ENCODE measurements at regions not wholly inside any gene's neighbourhood (a gene's known extent, or its start where the extent isn't known, plus 50 kb on each side); places are given as distances from the start of the nearest gene placed in this dataset.

DNA sequence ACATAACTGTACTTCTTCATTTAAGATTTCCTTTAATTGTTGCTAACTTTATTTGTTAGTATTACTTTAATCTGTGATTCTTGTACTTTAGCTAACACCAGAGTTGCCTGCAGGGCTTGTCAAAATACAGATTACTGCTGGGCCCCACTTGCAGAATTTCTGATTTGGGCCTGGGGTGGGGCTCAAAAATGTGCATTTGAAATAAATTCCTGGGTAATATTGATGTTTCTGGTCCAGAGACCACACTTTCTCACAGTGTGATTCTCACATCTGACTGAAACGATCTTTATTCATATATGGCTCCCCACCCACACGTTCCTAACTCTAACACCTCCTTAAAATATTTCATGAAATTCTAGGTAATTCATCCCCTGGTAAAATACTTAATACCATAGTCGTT, 452.6 kb upstream of the ACVR2A start:
- Mint-ChIP-seq H3K27me3 (peaks cover 17% of the 10 kb centered on the region), H3K4me1 (no peaks in the 10 kb centered on the region)

DNA sequence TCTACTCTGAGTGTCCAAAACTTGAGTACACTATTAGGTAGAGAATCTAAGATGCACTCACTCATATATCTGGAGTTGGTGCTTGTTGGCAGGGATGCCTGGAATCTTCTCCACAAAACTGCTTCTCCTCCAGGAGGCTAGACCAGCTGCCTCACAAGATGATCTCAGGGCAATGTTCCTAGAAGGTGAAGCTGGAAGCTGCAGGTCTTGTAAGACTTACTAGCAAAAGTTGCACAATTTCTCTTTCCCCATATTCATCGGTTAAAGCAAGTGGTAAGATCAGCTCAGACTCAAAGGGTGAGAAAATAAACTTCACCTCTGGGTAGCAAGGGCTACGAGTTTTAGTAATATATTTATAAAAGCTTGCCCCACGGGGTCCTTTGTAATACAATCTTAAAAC, 454.4 kb upstream of the ACVR2A start:
- H3K27ac Mint-ChIP-seq, result no peak overlapping the region
- H3K36me3 Mint-ChIP-seq, result no peaks in the 10 kb centered on the region
- H3K27me3 Mint-ChIP-seq, result peaks cover 21% of the 10 kb centered on the region
- no peak overlapping the region for H3K4me3 Mint-ChIP-seq
- H3K9me3 Mint-ChIP-seq, result no peaks in the 10 kb centered on the region
- ATAC-seq (ENCODE audit: low read depth) (no peak), DNase-seq (no peak)
- no peaks in the 10 kb centered on the region for H3K4me1 Mint-ChIP-seq
- POLR2A ChIA-PET, result no interaction called here

More for the DNA sequence above, 452.6 kb upstream of the ACVR2A start:
- Mint-ChIP-seq H3K9me3 (peaks cover 2% of the 10 kb centered on the region), H3K27ac (no peak overlapping the region), H3K36me3 (no peaks in the 10 kb centered on the region), H3K4me3 (no peak overlapping the region)
- DNase-seq, result no peak
- POLR2A ChIA-PET, result no interaction called here
- no peak for ATAC-seq (ENCODE audit: low read depth)

DNA sequence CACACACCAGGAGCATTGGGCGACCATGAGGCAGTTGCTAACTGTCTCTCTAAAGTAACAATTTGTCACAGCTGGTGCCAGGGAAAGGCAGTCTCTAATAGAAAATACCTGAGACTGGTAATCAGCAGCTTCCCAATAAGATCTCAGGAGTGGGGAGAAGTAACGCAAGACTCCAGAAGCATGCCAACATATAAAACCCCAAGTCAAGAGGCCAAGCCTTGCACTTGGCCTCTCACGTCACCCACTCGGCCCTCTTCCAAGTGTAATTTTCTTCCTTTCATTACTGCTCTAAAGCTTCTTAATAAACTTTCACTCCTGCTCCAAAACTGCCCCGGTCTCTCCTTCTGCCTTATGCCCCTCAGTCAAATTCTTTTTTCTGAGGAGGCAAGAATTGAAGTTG, 455.6 kb upstream of the ACVR2A start:
- Mint-ChIP-seq H3K27ac (no peak overlapping the region), H3K36me3 (no peaks in the 10 kb centered on the region), H3K4me1 (no peaks in the 10 kb centered on the region), H3K9me3 (no peaks in the 10 kb centered on the region), H3K27me3 (peaks cover 21% of the 10 kb centered on the region), H3K4me3 (no peak overlapping the region)
- ATAC-seq (ENCODE audit: low read depth) (no peak), DNase-seq (no peak)
- POLR2A ChIA-PET, result no interaction called here

DNA sequence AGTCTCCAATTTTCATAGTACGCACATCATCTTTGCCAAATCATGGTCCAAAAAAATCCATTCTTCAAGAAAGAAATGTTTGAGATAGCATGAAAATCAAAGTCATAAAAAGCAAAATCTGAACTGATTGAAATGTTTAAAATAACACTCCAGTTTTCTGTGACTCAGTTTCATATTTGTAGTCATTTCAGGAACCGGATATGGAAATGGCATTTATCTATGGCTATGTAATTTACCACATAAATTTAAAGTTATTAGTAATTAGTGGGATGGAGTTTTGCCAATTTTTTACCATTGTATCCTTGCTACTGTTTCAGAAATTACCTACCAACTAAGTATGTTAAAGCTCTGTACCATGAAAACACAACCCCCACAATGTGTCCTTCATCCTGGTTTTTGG, 456.6 kb upstream of the ACVR2A start:
- Mint-ChIP-seq H3K27ac (no peak overlapping the region), H3K4me3 (no peak overlapping the region), H3K9me3 (no peaks in the 10 kb centered on the region), H3K27me3 (peaks cover 21% of the 10 kb centered on the region), H3K36me3 (no peaks in the 10 kb centered on the region), H3K4me1 (no peaks in the 10 kb centered on the region)
- DNase-seq, result no peak
- POLR2A ChIA-PET, result no interaction called here
- no peak for ATAC-seq (ENCODE audit: low read depth)

DNA sequence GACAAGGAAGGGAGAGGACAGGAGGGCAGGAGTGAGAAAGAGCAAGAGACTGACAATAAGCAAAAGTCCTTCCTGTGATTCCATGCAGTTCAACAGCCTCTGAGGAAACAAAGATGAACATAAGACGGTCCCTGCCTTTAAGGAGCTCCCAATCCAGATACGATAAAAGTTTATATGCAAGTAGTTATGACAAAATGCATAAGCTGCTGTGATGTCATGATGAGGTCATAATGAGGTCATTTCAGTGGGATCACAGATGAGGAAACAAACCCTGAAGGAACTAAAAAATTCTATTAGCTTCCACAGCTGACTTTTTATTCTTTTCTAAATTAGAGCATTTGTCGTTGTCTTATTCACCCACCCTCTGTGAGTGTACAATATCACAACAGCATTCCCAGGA, 458.5 kb upstream of the ACVR2A start:
- Mint-ChIP-seq H3K4me3 (no peak overlapping the region), H3K27me3 (peaks cover 21% of the 10 kb centered on the region), H3K27ac (no peak overlapping the region), H3K36me3 (no peaks in the 10 kb centered on the region), H3K4me1 (no peaks in the 10 kb centered on the region), H3K9me3 (no peaks in the 10 kb centered on the region)
- POLR2A ChIA-PET, result no interaction called here
- ATAC-seq (ENCODE audit: low read depth) (no peak), DNase-seq (no peak)

DNA sequence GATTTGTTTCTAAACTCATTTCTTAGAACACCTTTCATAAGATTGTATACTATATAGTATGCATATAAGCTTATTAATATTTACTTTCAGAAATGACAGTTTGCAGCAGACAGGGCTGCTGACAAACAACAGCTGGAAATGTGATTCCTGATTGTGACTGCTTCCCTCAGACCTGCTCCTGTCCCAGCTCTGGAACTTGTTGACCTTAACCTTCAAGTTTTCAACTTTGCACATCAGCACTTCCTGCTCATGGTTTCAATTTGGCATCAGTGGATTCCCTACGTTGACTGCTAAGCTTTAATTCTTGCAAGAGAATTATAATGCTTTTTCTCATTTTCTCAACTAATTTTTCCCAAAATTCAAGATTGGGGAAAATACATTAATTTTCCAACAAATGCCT, 459.2 kb upstream of the ACVR2A start:
- H3K4me3 Mint-ChIP-seq, result no peak overlapping the region
- peaks cover 21% of the 10 kb centered on the region for H3K27me3 Mint-ChIP-seq

DNA sequence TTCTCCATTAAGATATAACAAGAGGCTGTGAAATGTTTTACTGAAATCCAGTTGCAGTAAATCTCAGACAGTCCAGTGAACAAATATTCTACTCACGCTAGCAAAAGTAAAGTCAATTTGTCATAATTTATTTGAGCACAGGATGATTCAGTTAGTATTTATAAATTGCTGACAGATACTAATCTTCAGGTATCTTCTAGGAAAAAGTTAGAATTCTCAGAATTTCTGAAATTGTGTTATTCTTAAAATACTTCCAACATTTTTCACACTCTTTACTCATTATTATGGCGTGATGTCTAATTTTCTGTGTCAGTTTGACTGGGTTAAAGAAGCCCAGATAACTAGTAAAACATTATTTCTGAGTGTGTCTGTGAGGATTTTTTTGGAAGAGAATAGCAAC, 460.2 kb upstream of the ACVR2A start:
- no peak overlapping the region for H3K4me3 Mint-ChIP-seq
- ATAC-seq (ENCODE audit: low read depth) (no peak), DNase-seq (no peak)
- H3K4me1 Mint-ChIP-seq, result no peaks in the 10 kb centered on the region
- peaks cover 21% of the 10 kb centered on the region for H3K27me3 Mint-ChIP-seq
- H3K27ac Mint-ChIP-seq, result no peak overlapping the region
- POLR2A ChIA-PET, result no interaction called here
- peaks cover 1% of the 10 kb centered on the region for H3K9me3 Mint-ChIP-seq
- no peaks in the 10 kb centered on the region for H3K36me3 Mint-ChIP-seq

More for the DNA sequence above, 459.2 kb upstream of the ACVR2A start:
- Mint-ChIP-seq H3K4me1 (no peaks in the 10 kb centered on the region), H3K27ac (no peak overlapping the region), H3K9me3 (peaks cover 1% of the 10 kb centered on the region), H3K36me3 (no peaks in the 10 kb centered on the region)
- no peak for DNase-seq
- POLR2A ChIA-PET, result no interaction called here
- ATAC-seq (ENCODE audit: low read depth), result no peak

DNA sequence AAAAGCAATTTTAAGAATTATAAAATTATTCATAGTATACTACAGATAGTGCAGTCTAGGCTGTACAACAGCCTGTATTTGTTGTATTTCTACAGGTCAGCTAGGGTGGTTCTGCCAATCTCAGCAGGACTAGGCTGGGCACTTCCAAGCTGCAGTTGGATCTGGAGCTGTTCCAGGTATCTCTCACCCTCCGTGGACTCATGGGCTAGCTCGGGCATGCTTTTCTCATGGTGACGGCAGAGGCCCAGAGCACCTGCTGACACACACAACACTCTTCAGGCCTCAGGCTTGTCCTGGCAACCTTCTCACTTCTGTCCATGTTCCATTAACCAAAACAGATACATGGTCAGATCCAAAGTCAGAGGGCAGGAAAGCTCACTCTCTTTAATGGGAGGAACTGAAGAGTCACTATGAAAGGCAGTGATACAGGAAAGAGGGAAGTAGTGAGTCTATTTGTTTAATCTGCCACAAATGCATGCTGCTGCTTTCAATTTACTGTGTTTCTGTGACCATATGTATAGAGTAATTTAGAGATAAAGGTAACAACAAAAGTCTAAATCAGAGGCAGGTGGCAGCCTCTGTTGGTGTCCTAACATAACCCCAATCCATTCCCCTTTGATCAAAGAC, 462.4 kb upstream of the ACVR2A start:
- POLR2A ChIA-PET, result no interaction called here
- ATAC-seq (ENCODE audit: low read depth) (no peak), DNase-seq (no peak)
- Mint-ChIP-seq H3K36me3 (no peaks in the 10 kb centered on the region), H3K4me3 (no peak overlapping the region), H3K27ac (no peak overlapping the region), H3K9me3 (peaks cover 1% of the 10 kb centered on the region), H3K4me1 (no peaks in the 10 kb centered on the region), H3K27me3 (peaks cover 5% of the 10 kb centered on the region)

DNA sequence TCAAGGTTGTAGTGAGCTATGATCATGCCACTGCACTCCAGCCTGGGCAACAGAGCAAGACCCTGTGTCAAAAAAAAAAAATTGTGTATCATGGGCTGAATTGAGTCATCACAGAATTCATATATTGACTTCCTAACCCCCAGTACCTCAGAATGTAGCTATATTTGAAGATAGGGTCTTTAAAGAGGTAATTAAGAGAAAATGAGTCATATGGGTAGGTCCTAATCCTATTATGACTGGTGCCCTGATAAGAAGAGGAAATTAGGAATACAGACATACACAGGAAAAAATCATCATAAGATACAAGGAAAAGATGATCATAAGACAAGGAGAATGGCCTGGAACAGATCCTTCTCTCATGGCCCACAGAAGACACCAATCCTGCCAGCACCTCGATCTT, 466.4 kb upstream of the ACVR2A start:
- no peak overlapping the region for H3K27ac Mint-ChIP-seq
- H3K9me3 Mint-ChIP-seq, result peaks cover 1% of the 10 kb centered on the region
- H3K4me1 Mint-ChIP-seq, result peaks cover 3% of the 10 kb centered on the region
- ATAC-seq (ENCODE audit: low read depth) (no peak), DNase-seq (no peak)
- H3K4me3 Mint-ChIP-seq, result no peak overlapping the region
- POLR2A ChIA-PET, result no interaction called here
- no peaks in the 10 kb centered on the region for H3K36me3 Mint-ChIP-seq
- H3K27me3 Mint-ChIP-seq, result peaks cover 3% of the 10 kb centered on the region

DNA sequence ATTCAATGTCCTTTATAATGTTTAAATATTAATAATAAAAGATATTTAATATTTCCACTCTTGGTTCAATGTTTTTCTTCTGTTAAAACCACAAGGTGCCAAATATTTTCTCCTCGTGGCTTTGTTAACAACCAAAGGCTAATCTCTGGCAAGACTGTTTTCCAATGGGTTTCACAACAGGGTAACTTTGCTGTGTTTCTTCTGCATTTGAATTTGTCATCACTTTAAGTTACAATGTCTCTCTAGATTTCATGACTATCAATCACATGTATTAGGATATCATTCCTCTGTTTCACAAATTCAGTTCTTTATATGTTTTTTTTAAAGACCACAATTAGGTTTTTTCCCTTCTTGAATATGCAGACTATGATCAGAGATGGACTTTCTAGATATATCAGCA, 469.8 kb upstream of the ACVR2A start:
- no peak overlapping the region for H3K27ac Mint-ChIP-seq
- no peak overlapping the region for H3K4me3 Mint-ChIP-seq
- peaks cover 3% of the 10 kb centered on the region for H3K27me3 Mint-ChIP-seq
- ATAC-seq (ENCODE audit: low read depth) (no peak), DNase-seq (no peak)
- POLR2A ChIA-PET, result no interaction called here
- H3K4me1 Mint-ChIP-seq, result peaks cover 5% of the 10 kb centered on the region
- H3K9me3 Mint-ChIP-seq, result no peaks in the 10 kb centered on the region
- H3K36me3 Mint-ChIP-seq, result no peaks in the 10 kb centered on the region

DNA sequence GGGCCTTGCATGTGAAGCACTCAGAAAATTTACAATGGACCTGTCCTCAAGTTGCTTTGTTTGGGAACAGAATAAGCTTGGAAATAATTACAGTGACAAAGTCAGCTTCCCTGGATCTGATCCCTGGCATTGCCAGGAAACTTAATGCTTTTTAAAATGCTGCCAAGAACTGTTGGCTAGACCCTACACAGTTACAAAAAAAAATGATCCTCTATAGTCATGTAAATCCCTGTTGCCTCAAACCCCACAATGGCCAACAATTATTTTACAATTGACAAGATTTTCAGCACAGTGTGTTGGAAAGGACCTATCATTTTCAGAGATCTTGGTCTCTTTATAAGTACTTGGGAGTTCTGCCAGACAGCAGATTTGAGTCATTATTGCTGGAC, 470.4 kb upstream of the ACVR2A start:
- peaks cover 3% of the 10 kb centered on the region for H3K27me3 Mint-ChIP-seq
- no peak for ATAC-seq (ENCODE audit: low read depth)
- no peaks in the 10 kb centered on the region for H3K9me3 Mint-ChIP-seq
- no peaks in the 10 kb centered on the region for H3K36me3 Mint-ChIP-seq
- H3K4me1 Mint-ChIP-seq, result peaks cover 5% of the 10 kb centered on the region
- DNase-seq, result no peak
- H3K4me3 Mint-ChIP-seq, result no peak overlapping the region
- POLR2A ChIA-PET, result no interaction called here
- H3K27ac Mint-ChIP-seq, result no peak overlapping the region

DNA sequence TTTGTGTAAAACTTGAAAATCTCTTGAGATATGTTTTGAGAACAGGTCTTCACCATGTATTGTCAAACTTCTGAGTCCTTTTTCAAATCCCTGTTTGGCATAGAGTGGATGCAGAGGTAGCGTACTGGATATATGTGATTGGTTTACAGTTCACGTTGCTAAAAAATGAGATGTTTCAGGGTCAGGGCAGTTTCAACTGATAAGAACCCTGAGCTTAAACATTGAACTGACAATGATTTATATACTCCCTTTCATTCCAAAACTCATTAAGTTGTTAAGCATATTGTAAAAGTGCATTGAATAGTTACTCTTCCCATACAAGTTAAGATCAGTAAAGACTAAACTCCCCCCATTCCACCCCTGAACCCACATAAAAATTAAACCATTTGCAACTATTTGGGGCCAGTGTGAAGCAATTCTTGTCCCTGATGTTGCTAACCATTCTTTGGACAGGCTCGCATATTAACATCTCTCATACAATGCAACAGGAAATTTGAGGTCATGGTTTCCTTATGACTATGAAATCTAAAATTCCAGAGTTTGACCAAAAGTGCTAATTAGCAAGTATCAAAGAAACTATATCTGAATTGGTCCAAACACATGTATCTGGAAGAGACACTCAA, 470.9 kb upstream of the ACVR2A start:
- H3K9me3 Mint-ChIP-seq, result no peaks in the 10 kb centered on the region
- POLR2A ChIA-PET, result no interaction called here
- H3K36me3 Mint-ChIP-seq, result no peaks in the 10 kb centered on the region
- no peak overlapping the region for H3K27ac Mint-ChIP-seq
- ATAC-seq (ENCODE audit: low read depth), result no peak
- H3K27me3 Mint-ChIP-seq, result peaks cover 3% of the 10 kb centered on the region
- DNase-seq, result no peak
- H3K4me1 Mint-ChIP-seq, result peaks cover 5% of the 10 kb centered on the region
- no peak overlapping the region for H3K4me3 Mint-ChIP-seq

DNA sequence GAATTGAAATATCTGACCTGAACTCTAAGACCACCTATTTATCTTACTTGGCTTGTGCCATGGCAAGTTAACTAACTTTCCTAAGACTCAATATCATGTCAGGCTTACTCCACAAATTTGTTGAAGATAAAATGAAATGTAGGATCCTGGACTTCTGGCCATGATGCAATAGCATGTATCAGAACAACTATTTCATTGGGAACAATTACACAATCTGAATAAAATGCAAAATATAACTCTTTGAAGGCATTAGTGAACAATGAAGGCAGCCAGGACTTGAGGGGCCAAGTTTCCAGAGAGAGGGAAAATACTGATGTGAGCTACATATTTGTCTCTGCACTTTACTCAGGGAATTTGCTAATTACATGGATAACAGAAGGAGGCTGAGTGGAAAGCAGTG, 476.5 kb upstream of the ACVR2A start:
- Mint-ChIP-seq H3K36me3 (no peaks in the 10 kb centered on the region), H3K4me3 (no peak overlapping the region), H3K27me3 (no peaks in the 10 kb centered on the region), H3K4me1 (peaks cover 11% of the 10 kb centered on the region), H3K9me3 (no peaks in the 10 kb centered on the region), H3K27ac (no peak overlapping the region)
- POLR2A ChIA-PET, result no interaction called here
- no peak for ATAC-seq (ENCODE audit: low read depth)
- DNase-seq, result no peak

DNA sequence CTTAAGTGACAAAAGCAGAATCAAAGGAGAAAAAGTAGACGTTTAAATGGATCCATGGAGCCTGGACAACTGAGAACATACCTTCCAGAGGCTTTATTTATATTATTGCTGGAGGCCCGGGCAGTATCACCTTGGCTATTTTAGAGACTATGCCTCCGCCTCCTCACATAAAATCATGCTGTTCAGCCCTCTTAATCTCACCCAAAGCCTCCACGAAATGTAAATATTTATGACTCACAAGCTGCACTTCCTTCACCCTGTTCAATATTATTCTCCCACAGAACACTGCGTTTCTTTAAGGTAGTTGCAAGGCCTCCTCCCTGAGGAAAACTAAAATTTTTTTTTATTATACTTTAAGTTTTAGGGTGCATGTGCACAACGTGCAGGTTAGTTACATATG, 478.6 kb upstream of the ACVR2A start:
- Mint-ChIP-seq H3K9me3 (no peaks in the 10 kb centered on the region), H3K27ac (no peak overlapping the region), H3K36me3 (no peaks in the 10 kb centered on the region), H3K4me1 (peaks cover 9% of the 10 kb centered on the region), H3K4me3 (no peak overlapping the region), H3K27me3 (no peaks in the 10 kb centered on the region)
- ATAC-seq (ENCODE audit: low read depth) (no peak), DNase-seq (no peak)
- POLR2A ChIA-PET, result no interaction called here

DNA sequence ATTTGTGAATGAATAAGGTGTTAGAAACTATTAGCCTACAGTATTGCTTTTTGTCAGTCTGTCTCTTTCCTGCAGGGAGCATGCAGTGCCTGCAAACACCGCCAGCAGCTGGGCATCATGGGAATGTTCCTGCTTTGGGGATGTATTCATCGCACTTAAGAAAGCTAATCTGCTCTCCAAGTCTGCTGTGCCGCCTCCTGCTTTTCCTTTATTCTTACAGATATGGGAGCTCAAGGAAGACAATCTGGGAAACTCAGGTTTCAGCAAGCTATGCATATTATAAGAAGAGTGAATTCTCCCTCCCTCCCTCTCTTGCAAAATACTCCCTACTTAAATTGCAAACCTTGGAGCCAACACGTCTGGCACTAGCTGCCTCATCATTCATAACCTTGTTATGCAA, 479.2 kb upstream of the ACVR2A start:
- DNase-seq (no peak), ATAC-seq (ENCODE audit: low read depth) (no peak)
- no peak overlapping the region for H3K4me3 Mint-ChIP-seq
- no peak overlapping the region for H3K27ac Mint-ChIP-seq
- POLR2A ChIA-PET, result no interaction called here
- no peaks in the 10 kb centered on the region for H3K36me3 Mint-ChIP-seq
- H3K27me3 Mint-ChIP-seq, result no peaks in the 10 kb centered on the region
- H3K9me3 Mint-ChIP-seq, result no peaks in the 10 kb centered on the region
- peaks cover 9% of the 10 kb centered on the region for H3K4me1 Mint-ChIP-seq

Data from activated naive CD8-positive, alpha-beta T cell treated with anti-CD3 and anti-CD28 coated beads, Interleukin-2, amount 10 ng/mL, durations not matched to agents 7 days and 5 days (primary cell).